Loucy (cell line): ENCODE measurements at regions not wholly inside any gene's neighbourhood (a gene's known extent, or its start where the extent isn't known, plus 50 kb on each side); places are given as distances from the start of the nearest gene placed in this dataset.

Experiments
- CTCF ChIP-seq: fragments of 200-600 bp; sonication (generic); conservative IDR thresholded peaks from 2 replicates; pipeline ENCODE4 v1.5.1; 2014; ENCODE audit warnings: mild to moderate bottlenecking, antibody characterized with exemption, low read length
- EZH2phosphoT487 ChIP-seq: fragments of 200-600 bp; IDR thresholded peaks from 2 replicates; pipeline ENCODE4 v1.6.1; 2018; ENCODE audit warnings: antibody characterized with exemption, mild to moderate bottlenecking, moderate library complexity, borderline replicate concordance

- no peak for TF ChIP-seq CTCF
- TF ChIP-seq EZH2phosphoT487, result no peak
Measured at GRCh38 chr14:29085546-29085945, 319.0 kb downstream of the FOXG1 start.
